ENCODE measurements at regions not wholly inside any gene's neighbourhood (a gene's known extent, or its start where the extent isn't known, plus 50 kb on each side); places are given as distances from the start of the nearest gene placed in this dataset.

- Mint-ChIP-seq H3K27me3 (ENCODE audit: low read depth in 3 of 3) (no peaks in the 10 kb centered on the region), H3K4me1 (no peaks in the 10 kb centered on the region), H3K9me3 (peaks cover 0 to 11% (median 2%) of the 10 kb centered on the region in 7 donors), H3K4me3 (no peak overlapping the region), H3K36me3 (no peaks in the 10 kb centered on the region), H3K27ac (no peak overlapping the region)
- no peak overlapping the region for H3K27ac ChIP-seq (ENCODE audit: low read depth in 1 of 2, low read length in 2 of 2)
- no CpG with 5 or more reads among the region's 4 CpGs for WGBS (ENCODE audit: insufficient coverage)
- no peaks in the 10 kb centered on the region for H3K36me3 ChIP-seq (replicated peaks in 1 of 2; ENCODE audit: control insufficient read depth in 1 of 2, insufficient read depth in 2 of 2, low read length in 2 of 2)
- no peak overlapping the region for H2AFZ ChIP-seq (ENCODE audit: insufficient read depth, low read depth, low read length, poor library complexity, severe bottlenecking)
- peaks cover 0 to 4% of the 10 kb centered on the region in 2 donors for H3K9me3 ChIP-seq (replicated peaks in 1 of 2; ENCODE audit: control insufficient read depth in 1 of 2, insufficient read depth in 1 of 2, low read length in 2 of 2)
- TF ChIP-seq, protein P1, sequence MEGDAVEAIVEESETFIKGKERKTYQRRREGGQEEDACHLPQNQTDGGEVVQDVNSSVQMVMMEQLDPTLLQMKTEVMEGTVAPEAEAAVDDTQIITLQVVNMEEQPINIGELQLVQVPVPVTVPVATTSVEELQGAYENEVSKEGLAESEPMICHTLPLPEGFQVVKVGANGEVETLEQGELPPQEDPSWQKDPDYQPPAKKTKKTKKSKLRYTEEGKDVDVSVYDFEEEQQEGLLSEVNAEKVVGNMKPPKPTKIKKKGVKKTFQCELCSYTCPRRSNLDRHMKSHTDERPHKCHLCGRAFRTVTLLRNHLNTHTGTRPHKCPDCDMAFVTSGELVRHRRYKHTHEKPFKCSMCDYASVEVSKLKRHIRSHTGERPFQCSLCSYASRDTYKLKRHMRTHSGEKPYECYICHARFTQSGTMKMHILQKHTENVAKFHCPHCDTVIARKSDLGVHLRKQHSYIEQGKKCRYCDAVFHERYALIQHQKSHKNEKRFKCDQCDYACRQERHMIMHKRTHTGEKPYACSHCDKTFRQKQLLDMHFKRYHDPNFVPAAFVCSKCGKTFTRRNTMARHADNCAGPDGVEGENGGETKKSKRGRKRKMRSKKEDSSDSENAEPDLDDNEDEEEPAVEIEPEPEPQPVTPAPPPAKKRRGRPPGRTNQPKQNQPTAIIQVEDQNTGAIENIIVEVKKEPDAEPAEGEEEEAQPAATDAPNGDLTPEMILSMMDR (IDR thresholded peaks at IDR 0.05): no peak
- no peaks in the 10 kb centered on the region for H3K27me3 ChIP-seq (ENCODE audit: control insufficient read depth in 2 of 2, insufficient read depth in 2 of 2, low read length in 2 of 2)
- H4K20me1 ChIP-seq (ENCODE audit: insufficient read depth, low read length): no peaks in the 10 kb centered on the region
- intact Hi-C loops (cut with micrococcal nuclease): no loop called here
- no peak overlapping the region for H3K4me3 ChIP-seq (replicated peaks in 1 of 3; ENCODE audit: low read depth in 2 of 3, low read length in 3 of 3)
- H3K4me2 ChIP-seq (replicated peaks; ENCODE audit: extremely low read depth, low read length, poor library complexity, severe bottlenecking): no peak overlapping the region
- no peaks in the 10 kb centered on the region for H3K79me2 ChIP-seq (ENCODE audit: insufficient read depth, low read length)
- H3K4me1 ChIP-seq (ENCODE audit: control insufficient read depth in 1 of 2, insufficient read depth in 2 of 2, low read length in 2 of 2): no peaks in the 10 kb centered on the region
- DNase-seq: no peak
- H3K9ac ChIP-seq (ENCODE audit: insufficient read depth, low read length, poor library complexity, severe bottlenecking): no peak overlapping the region
Measured at GRCh38 chr9:73720601-73721000, 568.9 kb downstream of the ANXA1 start.

DNA sequence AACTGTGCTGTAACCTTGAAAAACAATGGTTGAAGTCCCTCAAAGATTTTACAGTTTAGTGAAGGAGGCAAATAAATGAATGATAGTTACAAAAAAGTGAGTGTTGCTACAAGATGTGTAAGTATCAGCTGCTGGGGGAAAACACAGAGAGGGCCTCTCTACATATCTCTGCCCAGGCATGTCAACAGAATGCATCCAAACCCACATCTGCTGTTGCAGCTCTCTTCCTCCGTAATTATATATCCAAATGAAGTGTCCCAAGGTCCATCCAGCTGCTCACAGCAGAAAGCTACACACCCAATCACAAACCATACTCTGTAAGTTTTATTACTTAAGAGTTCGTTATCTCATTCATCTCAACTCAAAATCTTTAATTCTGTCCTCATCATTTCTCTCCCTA, 584.6 kb downstream of the ANXA1 start:
- Histone ChIP-seq H3K4me2 (replicated peaks; ENCODE audit: extremely low read depth, low read length, poor library complexity, severe bottlenecking) (no peak overlapping the region), H3K36me3 (replicated peaks in 1 of 2; ENCODE audit: control insufficient read depth in 1 of 2, insufficient read depth in 2 of 2, low read length in 2 of 2) (no peaks in the 10 kb centered on the region), H3K9me3 (replicated peaks in 1 of 2; ENCODE audit: control insufficient read depth in 1 of 2, insufficient read depth in 1 of 2, low read length in 2 of 2) (no peaks in the 10 kb centered on the region), H3K9ac (ENCODE audit: insufficient read depth, low read length, poor library complexity, severe bottlenecking) (no peak overlapping the region), H3K27me3 (ENCODE audit: control insufficient read depth in 2 of 2, insufficient read depth in 2 of 2, low read length in 2 of 2) (no peaks in the 10 kb centered on the region), H3K27ac (ENCODE audit: low read depth in 1 of 2, low read length in 2 of 2) (no peak overlapping the region), H3K79me2 (ENCODE audit: insufficient read depth, low read length) (no peaks in the 10 kb centered on the region), H2AFZ (ENCODE audit: insufficient read depth, low read depth, low read length, poor library complexity, severe bottlenecking) (no peak overlapping the region), H4K20me1 (ENCODE audit: insufficient read depth, low read length) (no peaks in the 10 kb centered on the region), H3K4me1 (ENCODE audit: control insufficient read depth in 1 of 2, insufficient read depth in 2 of 2, low read length in 2 of 2) (no peaks in the 10 kb centered on the region), H3K4me3 (replicated peaks in 1 of 3; ENCODE audit: low read depth in 2 of 3, low read length in 3 of 3) (no peak overlapping the region)
- TF ChIP-seq, protein P1 (IDR thresholded peaks at IDR 0.05): no peak
- WGBS (ENCODE audit: insufficient coverage): 82% methylated on average over 1 of the region's 2 CpGs
- Mint-ChIP-seq H3K9me3 (peaks cover 0 to 5% (median 0%) of the 10 kb centered on the region in 7 donors), H3K4me1 (no peaks in the 10 kb centered on the region), H3K4me3 (no peak overlapping the region), H3K27me3 (ENCODE audit: low read depth in 3 of 3) (no peaks in the 10 kb centered on the region), H3K36me3 (no peaks in the 10 kb centered on the region), H3K27ac (no peak overlapping the region)
- no peak for DNase-seq
- intact Hi-C loops (cut with micrococcal nuclease): no loop called here

Data from CD14-positive monocyte (primary cell).